HG03442 (cell line): ENCODE measurements at regions not wholly inside any gene's neighbourhood (a gene's known extent, or its start where the extent isn't known, plus 50 kb on each side); places are given as distances from the start of the nearest gene placed in this dataset.
"Not testable (repeated sequence)": the region's sequence is repeated elsewhere in the genome, so short reads cannot be mapped to it uniquely, and the experiment has no call there.

Source experiments
- ATAC-seq: cut with Tn5 transposase; IDR thresholded peaks from one replicate; pipeline ENCODE4 v1.9.1; 2021; ENCODE audit warnings: mild to moderate bottlenecking, moderate library complexity; ENCODE audit not compliant: unreplicated experiment

- ATAC-seq = no peak
These were observed 1057.7 kb upstream of the PCDH20 start for GRCh38 chr13:62473190-62473943.

DNA sequence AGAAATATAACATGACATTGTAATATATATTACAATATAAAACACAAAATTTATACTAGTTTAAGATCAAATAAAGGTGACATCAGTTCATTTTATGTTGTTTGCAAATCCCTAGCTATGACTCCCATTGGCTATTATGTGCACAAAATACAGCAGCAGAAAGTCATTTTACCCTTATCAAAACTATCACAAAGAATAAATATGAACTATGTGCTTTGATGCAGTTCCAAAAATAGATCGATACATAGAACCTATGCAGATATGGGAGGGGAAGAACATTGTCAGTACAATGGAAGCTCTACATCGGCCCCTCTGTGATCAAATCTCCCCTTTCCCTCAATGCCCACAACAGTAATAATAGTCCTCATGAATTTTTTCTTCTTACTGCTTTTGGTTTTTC lies 1038.1 kb upstream of the PCDH20 start:
- no peak for ATAC-seq

DNA sequence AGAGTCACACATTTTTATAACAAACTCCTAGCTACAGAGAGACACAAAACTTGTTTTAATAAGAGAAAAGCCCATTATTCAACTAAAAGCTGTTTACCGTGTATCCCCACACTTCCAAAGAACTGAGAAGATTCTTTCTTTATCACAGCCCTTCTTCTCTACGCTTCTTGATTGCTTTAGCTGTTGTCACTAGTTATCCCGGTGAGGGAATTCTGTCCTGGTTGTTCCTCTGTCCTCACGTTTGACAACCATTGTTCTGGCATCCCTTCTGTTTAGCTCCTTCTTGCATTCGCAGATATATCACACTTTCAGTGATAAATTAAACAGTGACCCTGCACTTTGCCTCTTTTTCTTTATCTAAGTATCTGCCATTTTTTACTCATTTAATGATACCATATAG lies 1035.1 kb upstream of the PCDH20 start:
- no peak for ATAC-seq

GRCh38 chr13:62447771-62448382 lies 1032.2 kb upstream of the PCDH20 start:
- not testable (repeated sequence) for ATAC-seq

DNA sequence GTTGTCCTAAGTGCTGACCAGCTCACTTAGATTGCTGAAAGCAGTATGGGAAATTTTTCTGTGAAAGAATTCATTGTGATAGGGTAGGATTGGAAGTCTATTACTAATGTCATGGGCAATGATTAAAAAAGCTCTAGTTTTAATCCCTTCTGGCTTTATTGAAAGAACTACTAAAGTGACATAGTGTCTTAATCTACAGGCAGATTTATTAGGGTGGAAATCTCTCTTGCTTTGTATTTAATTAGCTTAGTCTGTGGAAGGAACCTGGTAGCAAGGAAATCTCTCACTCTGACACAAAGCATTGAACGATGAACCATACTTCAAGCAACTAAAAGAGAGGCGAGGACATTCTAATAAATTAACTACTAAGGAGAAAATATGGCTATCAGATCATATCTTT lies 1029.2 kb upstream of the PCDH20 start:
- no peak for ATAC-seq

GRCh38 chr13:62434081-62434480 lies 1018.4 kb upstream of the PCDH20 start:
- no peak for ATAC-seq

- no peak for ATAC-seq
These were observed 1018.0 kb upstream of the PCDH20 start for GRCh38 chr13:62433660-62434059.

- ATAC-seq = no peak
These were observed 1017.3 kb upstream of the PCDH20 start for GRCh38 chr13:62432906-62433305.

GRCh38 chr13:62432295-62432694 lies 1016.6 kb upstream of the PCDH20 start:
- ATAC-seq = no peak

DNA sequence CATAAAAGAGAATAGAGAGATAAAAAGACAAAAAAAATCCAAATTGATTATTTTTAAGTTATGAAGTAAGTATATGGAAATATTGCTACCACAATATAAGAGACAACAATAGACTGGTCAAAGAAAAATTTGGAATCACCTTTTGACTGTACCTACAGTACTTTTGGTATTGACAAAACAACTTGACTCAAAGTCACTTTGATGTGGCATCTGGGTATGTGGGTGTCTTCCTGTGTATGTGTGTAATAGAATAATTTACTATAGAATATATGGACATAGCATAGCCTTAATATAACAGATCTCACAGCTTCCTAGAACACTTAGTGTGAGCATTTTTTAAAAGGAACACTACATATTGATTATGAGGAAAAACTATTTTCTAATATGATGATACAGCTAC lies 1016.2 kb upstream of the PCDH20 start:
- ATAC-seq = no peak

- ATAC-seq = no peak
These were observed 1003.2 kb upstream of the PCDH20 start for GRCh38 chr13:62418872-62419271.

DNA sequence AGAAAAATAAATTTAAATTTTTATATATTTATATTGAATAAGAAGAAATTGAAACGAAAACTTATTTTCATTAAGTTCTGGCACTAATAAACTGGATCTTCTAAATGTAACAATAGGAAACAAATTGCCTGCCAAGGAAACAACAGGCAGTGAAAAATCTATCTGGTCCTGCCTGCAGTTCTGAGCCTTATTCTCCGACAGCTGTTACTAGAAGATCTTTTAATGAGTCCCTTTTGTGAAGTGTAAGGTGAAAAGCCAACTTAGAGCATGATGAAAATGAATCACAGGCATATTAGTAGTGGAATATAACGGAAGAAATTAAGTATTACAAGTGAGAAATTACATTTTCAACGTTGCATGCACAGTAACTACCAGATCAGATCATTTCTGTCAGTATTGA lies 1002.7 kb upstream of the PCDH20 start:
- ATAC-seq = no peak

GRCh38 chr13:62407871-62408270 lies 992.2 kb upstream of the PCDH20 start:
- ATAC-seq = no peak

GRCh38 chr13:62388515-62388914 lies 972.9 kb upstream of the PCDH20 start:
- no peak for ATAC-seq

DNA sequence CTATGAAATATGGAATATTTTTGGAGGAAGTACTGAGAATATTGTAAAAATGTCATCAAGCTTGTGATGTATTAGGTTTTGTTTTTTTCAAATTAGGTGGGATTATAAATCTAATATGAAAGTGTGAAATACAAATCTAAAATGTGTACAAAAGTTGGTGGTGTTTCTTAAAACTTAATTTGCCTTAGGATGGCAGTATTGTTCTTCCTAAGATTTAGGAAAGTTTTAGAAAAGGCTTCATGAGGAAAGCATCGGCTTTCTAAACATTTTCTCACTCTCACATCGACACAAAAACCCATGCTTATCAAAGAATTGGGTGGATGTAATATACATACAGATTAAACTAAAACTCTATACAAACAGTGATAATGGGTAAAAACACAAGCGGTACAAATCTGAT lies 972.0 kb upstream of the PCDH20 start:
- no peak for ATAC-seq

DNA sequence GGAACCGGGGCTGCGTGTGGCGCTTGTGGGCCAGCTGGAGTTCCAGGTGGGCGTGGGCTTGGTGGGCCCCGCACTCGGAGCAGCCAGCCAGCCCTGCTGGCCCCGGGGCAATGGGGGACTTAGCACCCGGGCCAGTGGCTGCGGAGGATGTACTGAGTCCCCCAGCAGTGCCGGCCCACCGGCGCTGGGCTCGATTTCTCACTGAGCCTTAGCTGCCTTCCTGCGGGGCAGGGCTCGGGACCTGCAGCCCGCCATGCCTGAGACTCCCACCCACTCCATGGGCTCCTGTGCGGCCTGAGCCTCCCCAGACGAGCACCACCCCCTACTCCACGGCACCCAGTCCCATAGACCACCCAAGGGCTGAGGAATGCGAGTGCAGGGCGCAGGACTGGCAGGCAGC lies 963.6 kb upstream of the PCDH20 start:
- ATAC-seq = not testable (repeated sequence)

GRCh38 chr13:62377838-62378237 lies 962.2 kb upstream of the PCDH20 start:
- ATAC-seq = no peak

GRCh38 chr13:62375653-62376052 lies 960.0 kb upstream of the PCDH20 start:
- ATAC-seq = no peak

DNA sequence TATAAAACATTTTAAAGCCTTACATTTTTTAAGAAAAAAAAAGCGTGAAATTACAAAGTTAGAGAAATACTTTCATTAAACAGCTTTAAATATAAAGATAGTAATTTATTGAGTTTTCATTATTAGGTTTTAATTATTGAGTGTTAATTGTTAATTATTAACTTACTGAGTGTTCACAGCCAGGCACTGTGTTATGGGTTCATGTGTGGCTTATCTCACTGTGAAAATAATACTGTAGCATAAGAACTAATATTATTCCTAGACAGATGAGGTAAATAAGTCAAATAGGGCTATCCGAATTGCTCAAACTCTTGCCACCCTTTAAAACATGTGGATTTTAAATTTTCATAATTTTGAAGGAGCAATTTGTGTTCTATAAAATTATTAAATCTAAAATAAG lies 956.1 kb upstream of the PCDH20 start:
- ATAC-seq = no peak

GRCh38 chr13:62367971-62368370 lies 952.3 kb upstream of the PCDH20 start:
- not testable (repeated sequence) for ATAC-seq

GRCh38 chr13:62360609-62361008 lies 945.0 kb upstream of the PCDH20 start:
- no peak for ATAC-seq

DNA sequence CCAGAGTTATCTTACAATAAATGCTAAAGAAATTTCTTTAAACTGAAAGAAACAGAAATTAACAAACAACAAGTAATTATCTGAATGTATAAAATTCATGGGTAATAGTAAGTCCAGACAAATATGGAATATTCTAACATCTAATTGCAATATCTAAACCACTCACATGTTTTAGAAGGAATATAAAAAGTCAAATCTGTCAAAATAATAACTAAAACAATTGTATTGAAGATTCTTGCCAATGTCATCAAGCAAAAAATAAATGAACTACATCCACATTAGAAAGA lies 942.9 kb upstream of the PCDH20 start:
- ATAC-seq = no peak
